HepG2 (cell line): ENCODE measurements at regions not wholly inside any gene's neighbourhood (a gene's known extent, or its start where the extent isn't known, plus 50 kb on each side); places are given as distances from the start of the nearest gene placed in this dataset.

Experiments used
- ATAC-seq: fragments of 200-7000 bp; cut with Tn5 transposase; 3 replicates; pipeline ENCODE4 v1.9.1; 2020; ENCODE audit warnings: mild to moderate bottlenecking, moderate library complexity
- BruUV-seq: library from RNA; stranded (reverse); fragments of 400-500 nt; replicated peaks from 2 replicates; lab custom pipeline; 2021; lab: Mats Ljungman, UMichigan
- CTCF ChIA-PET: fragments of 300-600 bp; formaldehyde crosslinking; extraction: SDS; loops from one replicate; lab custom pipeline; 2021; ENCODE audit warnings: low total read pairs, inconsistent platforms, low intra/inter-chr PET ratio; lab: Yijun Ruan, JAX
- POLR2A ChIA-PET: fragments of 350-600 bp; sonication (Branson Sonifier 250); formaldehyde crosslinking; loops from one replicate; lab custom pipeline; 2020; ENCODE audit warnings: antibody characterized with exemption, inconsistent platforms; lab: Yijun Ruan, JAX
- DNase-seq: peaks from one replicate; pipeline ENCODE4 v3.0.0-alpha.2; 2015; ENCODE audit warnings: low spot score
- FAIRE-seq: peaks from 3 replicates; lab custom pipeline; 2011; peaks lifted over from hg19 to GRCh38; lab: Jason Lieb, UNC
- H2AFZ ChIP-seq: one replicate; pipeline ENCODE4 v1.6.1; 2011; ENCODE audit warnings: low read length, inconsistent platforms
- H3K27ac ChIP-seq: fragments of 300-600 bp; 3 replicates; pipeline ENCODE4 v1.8.0; 2011; ENCODE audit warnings: mixed run types, mild to moderate bottlenecking, mixed read lengths, low read length, inconsistent platforms; ENCODE audit not compliant: insufficient read depth; ENCODE audit errors: extremely low read length
- H3K27me3 ChIP-seq, 2 experiments: fragments of 200-600 bp in 1 of 2; 2 replicates in 1 of 2; 3 replicates in 1 of 2; pipeline versions ENCODE4 v1.6.0 to v1.8.0; 2011; ENCODE audit warnings: low read length in 2 of 2, mild to moderate bottlenecking in 2 of 2, moderate library complexity in 2 of 2, inconsistent platforms in 1 of 2; ENCODE audit not compliant: insufficient read depth in 2 of 2, control insufficient read depth in 1 of 2
- H3K36me3 ChIP-seq, 2 experiments: fragments of 200-600 bp in 1 of 2; replicated peaks in 1 of 2; 2 replicates in 1 of 2; 3 replicates in 1 of 2; pipeline versions ENCODE4 v1.5.1 to v1.8.0; 2011; ENCODE audit warnings: low read length in 2 of 2, inconsistent platforms in 1 of 2; ENCODE audit not compliant: insufficient read depth in 2 of 2, control insufficient read depth in 1 of 2
- H3K4me1 ChIP-seq: 2 replicates; pipeline ENCODE4 v1.5.1; 2012; ENCODE audit warnings: low read length, inconsistent platforms; ENCODE audit not compliant: insufficient read depth
- H3K4me2 ChIP-seq: 2 replicates; pipeline ENCODE4 v1.6.0; 2011; ENCODE audit warnings: low read depth, low read length, inconsistent platforms
- H3K4me3 ChIP-seq, 3 experiments: fragments of 200-600 bp in 1 of 3; sonication (generic), shearing (Covaris generic) in 1 of 3; replicated peaks in 1 of 3; 2 replicates each; pipeline ENCODE4 v1.5.1; 2011 to 2016; ENCODE audit warnings: low read length in 3 of 3, inconsistent platforms in 2 of 3, low read depth in 2 of 3, mild to moderate bottlenecking in 2 of 3, control low read depth in 1 of 3, mixed read lengths in 1 of 3; ENCODE audit not compliant: insufficient read depth in 1 of 3
- H3K79me2 ChIP-seq: one replicate; pipeline ENCODE4 v1.6.1; 2011; ENCODE audit warnings: low read length, inconsistent platforms; ENCODE audit not compliant: insufficient read depth
- H3K9ac ChIP-seq: 2 replicates; pipeline ENCODE4 v1.6.0; 2011; ENCODE audit warnings: mild to moderate bottlenecking, low read depth, low read length, inconsistent platforms; ENCODE audit not compliant: insufficient read depth
- H3K9me3 ChIP-seq: 2 replicates; pipeline ENCODE4 v1.5.1; 2012; ENCODE audit warnings: mild to moderate bottlenecking, low read length
- H4K20me1 ChIP-seq: 2 replicates; pipeline ENCODE4 v1.6.0; 2011; ENCODE audit warnings: inconsistent platforms, mild to moderate bottlenecking, low read length, moderate library complexity; ENCODE audit not compliant: insufficient read depth
- E2F5 ChIP-seq: sonication (generic); formaldehyde crosslinking; conservative IDR thresholded peaks from 2 replicates; pipeline ENCODE4 v1.4.0; 2020; ENCODE audit warnings: missing genetic modification reagents
- EEA1 ChIP-seq: sonication (generic); formaldehyde crosslinking; IDR thresholded peaks from 2 replicates; pipeline ENCODE4 v1.5.1; 2020; ENCODE audit warnings: mild to moderate bottlenecking, missing genetic modification reagents, borderline replicate concordance
- ELF3 ChIP-seq: IDR thresholded peaks from 2 replicates; pipeline ENCODE4 v1.6.1; 2016; ENCODE audit warnings: missing genetic modification reagents, missing compliant biosample characterization
- EP300 ChIP-seq, 3 experiments: sonication (generic) in 1 of 3; formaldehyde crosslinking in 1 of 3; IDR thresholded peaks; 2 replicates each; pipeline versions ENCODE4 v1.5.1 to v1.6.1; 2011 to 2020; ENCODE audit warnings: low read depth in 2 of 3, low read length in 2 of 3, borderline replicate concordance in 1 of 3, improper control_type of control experiment in 1 of 3, mild to moderate bottlenecking in 1 of 3, missing genetic modification reagents in 1 of 3, moderate library complexity in 1 of 3
- FOSL1 ChIP-seq: sonication (generic); formaldehyde crosslinking; IDR thresholded peaks from 2 replicates; pipeline ENCODE4 v1.9.0; 2021; ENCODE audit warnings: missing genetic modification reagents, borderline replicate concordance
- NFIC ChIP-seq: IDR thresholded peaks from 2 replicates; pipeline ENCODE4 v1.6.1; 2012; ENCODE audit warnings: mild to moderate bottlenecking, low read length, inconsistent platforms
- PREB ChIP-seq: sonication (generic); formaldehyde crosslinking; IDR thresholded peaks from 2 replicates; pipeline ENCODE4 v1.4.0; 2020; ENCODE audit warnings: missing genetic modification reagents
- SMC3 ChIP-seq: IDR thresholded peaks from 2 replicates; pipeline ENCODE4 v1.6.1; 2011; ENCODE audit warnings: low read length, improper control_type of control experiment
- TCF12 ChIP-seq, 2 experiments: fragments of 450-650 bp in 1 of 2; sonication (generic) in 1 of 2; formaldehyde crosslinking in 1 of 2; IDR thresholded peaks; 2 replicates each; pipeline versions ENCODE4 v1.6.1 to v1.8.0; 2017 to 2022; ENCODE audit warnings: antibody characterized with exemption in 1 of 2, mild to moderate bottlenecking in 1 of 2, missing genetic modification reagents in 1 of 2, moderate library complexity in 1 of 2
- ZBTB38 ChIP-seq: sonication (generic); formaldehyde crosslinking; IDR thresholded peaks from 2 replicates; pipeline ENCODE4 v1.5.1; 2020; ENCODE audit warnings: mild to moderate bottlenecking, missing genetic modification reagents
- ZMYM4 ChIP-seq: sonication (generic); formaldehyde crosslinking; IDR thresholded peaks from 2 replicates; pipeline ENCODE4 v1.8.1; 2023; ENCODE audit warnings: mild to moderate bottlenecking, missing genetic modification reagents
- ZNF343 ChIP-seq: sonication (generic); formaldehyde crosslinking; IDR thresholded peaks from 2 replicates; pipeline ENCODE4 v1.4.0; 2020; ENCODE audit warnings: mild to moderate bottlenecking, missing genetic modification reagents
- ZNF484 ChIP-seq: sonication (generic); formaldehyde crosslinking; IDR thresholded peaks from 2 replicates; pipeline ENCODE4 v1.5.1; 2020; ENCODE audit warnings: mild to moderate bottlenecking, low read depth, missing genetic modification reagents, borderline replicate concordance
- WGBS: methylation state at CpG from one replicate; pipeline ENCODE4 v1.1.6; 2017; ENCODE audit warnings: low lambda C conversion rate; 5-methylcytosine and 5-hydroxymethylcytosine counted together
- in situ Hi-C: cut with HindIII; loops from 2 replicates; pipeline ENCODE4 v1.10.0; 2017; ENCODE audit warnings: low pct_unique_long_range_greater_than_20kb; ENCODE audit not compliant: extremely low pct_ligation_motif_present
- intact Hi-C: fragments of 100-400 bp; cut with micrococcal nuclease; formaldehyde crosslinking; loops from one replicate; pipeline ENCODE4 v1.10.0; 2022; ENCODE audit not compliant: unreplicated experiment

- Histone ChIP-seq H3K27me3 (no peaks in the 10 kb centered on the region), H3K36me3 (no peaks in the 10 kb centered on the region), H3K4me2 (no peak overlapping the region), H3K27ac (no peak overlapping the region), H3K79me2 (no peaks in the 10 kb centered on the region), H4K20me1 (no peaks in the 10 kb centered on the region), H3K4me1 (no peaks in the 10 kb centered on the region), H3K4me3 (no peak overlapping the region), H3K9me3 (no peaks in the 10 kb centered on the region), H3K9ac (no peak overlapping the region), H2AFZ (no peak overlapping the region)
- in situ Hi-C loops: no loop called here
- POLR2A ChIA-PET: no interaction called here
- CTCF ChIA-PET: no interaction called here
- no peak for DNase-seq
- 36% methylated on average over 2 of the region's 2 CpGs for WGBS
- no TSS peak for BruUV-seq
- TF ChIP-seq TCF12 (IDR thresholded peaks at IDR 0.05) (no peak), TCF12 (CRISPR knock-in tag; IDR thresholded peaks at IDR 0.05) (no peak), FOSL1 (CRISPR knock-in tag) (no peak), PREB (CRISPR knock-in tag) (no peak), SMC3 (no peak), ELF3 (no peak)
- FAIRE-seq: no peak
- intact Hi-C loops: no loop called here
- ATAC-seq: no peak
These were observed 309.2 kb downstream of the NR4A2 start for GRCh38 chr2:156023229-156023869.

- no peak for ATAC-seq
- no TSS peak for BruUV-seq
- POLR2A ChIA-PET: no interaction called here
- Histone ChIP-seq H3K9ac (no peak overlapping the region), H4K20me1 (no peaks in the 10 kb centered on the region), H3K27me3 (no peaks in the 10 kb centered on the region), H3K4me2 (no peak overlapping the region), H3K27ac (no peak overlapping the region), H3K79me2 (no peaks in the 10 kb centered on the region), H3K4me1 (no peaks in the 10 kb centered on the region), H3K9me3 (no peaks in the 10 kb centered on the region), H3K4me3 (no peak overlapping the region), H3K36me3 (no peaks in the 10 kb centered on the region), H2AFZ (no peak overlapping the region)
- CTCF ChIA-PET: no interaction called here
- WGBS: 26% methylated on average over 3 of the region's 3 CpGs
- in situ Hi-C loops: no loop called here
- intact Hi-C loops: no loop called here
- no peak for DNase-seq
- no peak for FAIRE-seq
- TF ChIP-seq NFIC (no peak), ZNF484 (CRISPR knock-in tag) (no peak), EP300 (IDR thresholded peaks at IDR 0.05; ENCODE audit: low read depth in 2 of 2, low read length in 2 of 2) (no peak), EP300 (CRISPR knock-in tag; IDR thresholded peaks at IDR 0.05; ENCODE audit: borderline replicate concordance) (no peak), EEA1 (no peak), ZBTB38 (CRISPR knock-in tag) (no peak), E2F5 (no peak), ZNF343 (CRISPR knock-in tag) (no peak), ZMYM4 (CRISPR knock-in tag) (no peak)
These were observed 311.1 kb downstream of the NR4A2 start for GRCh38 chr2:156021146-156022040.
